Embryonic facial prominence (tissue), 1 donor: ENCODE measurements at regions not wholly inside any gene's neighbourhood (a gene's known extent, or its start where the extent isn't known, plus 50 kb on each side); places are given as distances from the start of the nearest gene placed in this dataset.
"Not testable (repeated sequence)": the region's sequence is repeated elsewhere in the genome, so short reads cannot be mapped to it uniquely, and the experiment has no call there.

ENCODE experiments used
- DNase-seq: peaks from one replicate; pipeline ENCODE4 v3.0.0-alpha.2; 2016; ENCODE audit errors: extremely low spot score

- no peak for DNase-seq
Observed at GRCh38 chr10:5268743-5269142, 72.1 kb downstream of the AKR1C4 start.

- DNase-seq = no peak
Observed at GRCh38 chr10:5269791-5270190, 73.2 kb downstream of the AKR1C4 start.

- DNase-seq = no peak
Observed at GRCh38 chr10:5271526-5271925, 74.9 kb downstream of the AKR1C4 start.

GRCh38 chr10:5272065-5272803 is 75.6 kb downstream of the AKR1C4 start:
- DNase-seq = no peak

GRCh38 chr10:5274795-5275194 is 78.2 kb downstream of the AKR1C4 start:
- DNase-seq = no peak

- DNase-seq = no peak
Observed at GRCh38 chr10:5281356-5281755, 83.4 kb upstream of the UCN3 start.

GRCh38 chr10:5282137-5282536 is 82.6 kb upstream of the UCN3 start:
- no peak for DNase-seq

GRCh38 chr10:5283305-5284158 is 81.2 kb upstream of the UCN3 start:
- no peak for DNase-seq

- DNase-seq = no peak
Observed at GRCh38 chr10:5284311-5285057, 80.3 kb upstream of the UCN3 start.

- DNase-seq = no peak
Observed at GRCh38 chr10:5285186-5285585, 79.6 kb upstream of the UCN3 start.

- DNase-seq = no peak
Observed at GRCh38 chr10:5288359-5288758, 76.4 kb upstream of the UCN3 start.

GRCh38 chr10:5289228-5289627 is 75.5 kb upstream of the UCN3 start:
- not testable (repeated sequence) for DNase-seq

- DNase-seq = peak; percentile 17
Observed at GRCh38 chr10:5291501-5292195, 73.1 kb upstream of the UCN3 start.

- DNase-seq = no peak
Observed at GRCh38 chr10:5292196-5292735, 72.5 kb upstream of the UCN3 start.

GRCh38 chr10:5292970-5293369 is 71.8 kb upstream of the UCN3 start:
- not testable (repeated sequence) for DNase-seq

GRCh38 chr10:5293691-5294550 is 70.8 kb upstream of the UCN3 start:
- no peak for DNase-seq

- DNase-seq = no peak
Observed at GRCh38 chr10:5297466-5297865, 67.3 kb upstream of the UCN3 start.

- no peak for DNase-seq
Observed at GRCh38 chr10:5297996-5298395, 66.8 kb upstream of the UCN3 start.

- no peak for DNase-seq
Observed at GRCh38 chr10:5299950-5300349, 64.8 kb upstream of the UCN3 start.

- no peak for DNase-seq
Observed at GRCh38 chr10:5303504-5303903, 61.3 kb upstream of the UCN3 start.

- no peak for DNase-seq
Observed at GRCh38 chr10:5305374-5305773, 59.4 kb upstream of the UCN3 start.
